WI38 (cell line): ENCODE measurements at regions not wholly inside any gene's neighbourhood (a gene's known extent, or its start where the extent isn't known, plus 50 kb on each side); places are given as distances from the start of the nearest gene placed in this dataset.
"Not testable (repeated sequence)": the region's sequence is repeated elsewhere in the genome, so short reads cannot be mapped to it uniquely, and the experiment has no call there.

Source experiments
- H3K4me3 ChIP-seq: 2 replicates; pipeline ENCODE4 v1.5.1; 2011; ENCODE audit warnings: low read depth, mild to moderate bottlenecking, control low read depth, low read length
- TF ChIP-seq, protein P1 (sequence below): IDR thresholded peaks from 2 replicates; pipeline ENCODE4 v1.5.1; 2012; ENCODE audit warnings: low read depth, mild to moderate bottlenecking, control low read depth, low read length

- H3K4me3 ChIP-seq: no peak overlapping the region
- TF ChIP-seq, protein P1, sequence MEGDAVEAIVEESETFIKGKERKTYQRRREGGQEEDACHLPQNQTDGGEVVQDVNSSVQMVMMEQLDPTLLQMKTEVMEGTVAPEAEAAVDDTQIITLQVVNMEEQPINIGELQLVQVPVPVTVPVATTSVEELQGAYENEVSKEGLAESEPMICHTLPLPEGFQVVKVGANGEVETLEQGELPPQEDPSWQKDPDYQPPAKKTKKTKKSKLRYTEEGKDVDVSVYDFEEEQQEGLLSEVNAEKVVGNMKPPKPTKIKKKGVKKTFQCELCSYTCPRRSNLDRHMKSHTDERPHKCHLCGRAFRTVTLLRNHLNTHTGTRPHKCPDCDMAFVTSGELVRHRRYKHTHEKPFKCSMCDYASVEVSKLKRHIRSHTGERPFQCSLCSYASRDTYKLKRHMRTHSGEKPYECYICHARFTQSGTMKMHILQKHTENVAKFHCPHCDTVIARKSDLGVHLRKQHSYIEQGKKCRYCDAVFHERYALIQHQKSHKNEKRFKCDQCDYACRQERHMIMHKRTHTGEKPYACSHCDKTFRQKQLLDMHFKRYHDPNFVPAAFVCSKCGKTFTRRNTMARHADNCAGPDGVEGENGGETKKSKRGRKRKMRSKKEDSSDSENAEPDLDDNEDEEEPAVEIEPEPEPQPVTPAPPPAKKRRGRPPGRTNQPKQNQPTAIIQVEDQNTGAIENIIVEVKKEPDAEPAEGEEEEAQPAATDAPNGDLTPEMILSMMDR: no peak
These were observed 147.6 kb upstream of the TRPM3 start for GRCh38 chr9:71268871-71269635.

- no peak overlapping the region for H3K4me3 ChIP-seq
- TF ChIP-seq, protein P1: no peak
These were observed 142.0 kb upstream of the TRPM3 start for GRCh38 chr9:71263451-71263850.

GRCh38 chr9:71260419-71260818 lies 139.0 kb upstream of the TRPM3 start:
- H3K4me3 ChIP-seq: not testable (repeated sequence)

DNA sequence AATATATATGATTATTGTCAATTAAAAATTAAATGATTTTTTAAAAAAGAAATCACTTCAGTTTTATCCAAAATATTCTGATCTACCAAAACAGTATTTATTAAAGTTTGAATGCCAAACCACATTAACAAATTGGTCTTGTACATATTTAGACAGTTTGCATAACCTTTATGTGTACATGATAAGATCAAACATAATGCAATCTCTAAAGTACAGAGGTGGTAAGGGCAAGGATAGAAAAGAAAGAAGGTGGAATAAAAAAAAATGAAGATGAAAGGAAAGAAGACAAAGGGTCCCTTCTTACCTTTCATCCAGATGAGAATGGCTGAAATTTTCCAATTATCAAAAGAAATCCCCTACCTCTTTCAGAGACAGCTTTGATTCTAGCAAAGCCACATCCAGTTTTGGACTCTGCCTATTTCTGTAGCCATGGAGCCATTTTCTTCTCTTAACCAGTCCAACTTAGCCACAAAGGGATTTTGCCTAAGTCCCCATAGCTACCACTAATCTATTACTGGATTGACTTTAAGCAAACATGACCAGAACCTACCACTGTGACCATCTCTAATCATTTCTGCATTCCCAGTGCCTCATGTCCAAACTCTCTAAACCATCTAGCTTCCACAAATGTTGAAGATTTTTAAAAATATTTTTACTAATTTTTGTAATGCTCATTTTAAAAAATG lies 133.3 kb upstream of the TRPM3 start:
- no peak overlapping the region for H3K4me3 ChIP-seq
- TF ChIP-seq, protein P1: no peak

- H3K4me3 ChIP-seq: no peak overlapping the region
- TF ChIP-seq, protein P1: no peak
These were observed 131.6 kb upstream of the TRPM3 start for GRCh38 chr9:71253011-71253410.

GRCh38 chr9:71250581-71250980 lies 129.2 kb upstream of the TRPM3 start:
- TF ChIP-seq, protein P1: no peak
- H3K4me3 ChIP-seq: no peak overlapping the region

DNA sequence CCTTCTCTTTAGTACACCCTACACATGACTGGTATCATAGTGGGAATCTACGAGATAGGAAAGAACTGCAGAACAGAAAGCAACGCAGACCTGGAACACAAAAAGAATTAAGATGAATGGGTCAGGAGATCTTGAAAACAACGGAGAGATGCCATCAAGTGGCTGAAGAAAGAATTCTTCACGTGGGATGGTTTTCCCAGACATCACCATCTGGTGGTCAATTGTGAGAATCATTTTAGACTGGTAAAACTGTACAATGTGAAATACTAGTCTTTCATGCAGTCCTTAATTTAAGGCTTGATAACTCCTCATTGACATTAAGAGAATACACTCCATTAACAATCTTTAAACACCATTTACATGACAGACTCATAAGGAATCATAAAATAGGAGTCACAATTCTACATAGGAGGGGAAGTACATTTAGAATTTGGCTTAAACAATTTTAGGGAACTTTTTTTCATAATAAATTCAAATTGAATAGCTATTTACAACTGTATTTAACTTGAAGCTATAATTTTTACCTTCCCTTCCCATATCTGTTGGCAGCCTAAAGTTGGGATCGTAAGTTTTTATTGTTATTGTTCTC lies 128.4 kb upstream of the TRPM3 start:
- H3K4me3 ChIP-seq: no peak overlapping the region
- TF ChIP-seq, protein P1: peak; percentile 25; the same call in 1 of the 2 replicates
